Smooth muscle cell (in vitro differentiated cells): ENCODE measurements at regions not wholly inside any gene's neighbourhood (a gene's known extent, or its start where the extent isn't known, plus 50 kb on each side); places are given as distances from the start of the nearest gene placed in this dataset.

Experiments
- DNase-seq: peaks from one replicate; lab custom pipeline; 2025; ENCODE audit not compliant: unreplicated experiment; lab: John Stamatoyannopoulos, UW
- H2AFZ ChIP-seq: fragments of 200-600 bp; sonication (generic); 2 replicates; pipeline ENCODE4 v1.6.0; 2016; ENCODE audit warnings: antibody characterized with exemption, low read depth, mild to moderate bottlenecking
- H3F3A ChIP-seq: fragments of 200-600 bp; sonication (generic); 2 replicates; pipeline ENCODE4 v1.6.0; 2017; ENCODE audit warnings: antibody characterized with exemption, low read depth
- H3K27ac ChIP-seq: fragments of 200-600 bp; sonication (generic); 2 replicates; pipeline ENCODE4 v1.5.1; 2016; ENCODE audit warnings: low read depth, mild to moderate bottlenecking
- H3K27me3 ChIP-seq: fragments of 200-600 bp; sonication (generic); 2 replicates; pipeline ENCODE4 v1.6.1; 2016; ENCODE audit warnings: low read depth, mild to moderate bottlenecking
- H3K36me3 ChIP-seq: fragments of 200-600 bp; sonication (generic); 2 replicates; pipeline ENCODE4 v1.5.1; 2016; ENCODE audit warnings: low read depth
- H3K4me1 ChIP-seq: fragments of 200-600 bp; sonication (generic); 2 replicates; pipeline ENCODE4 v1.5.1; 2016; ENCODE audit warnings: low read depth
- H3K4me2 ChIP-seq: fragments of 200-600 bp; sonication (generic); 2 replicates; pipeline ENCODE4 v1.6.0; 2016; ENCODE audit warnings: mild to moderate bottlenecking
- H3K4me3 ChIP-seq: fragments of 200-600 bp; sonication (generic); 2 replicates; pipeline ENCODE4 v1.5.1; 2016; ENCODE audit warnings: mild to moderate bottlenecking
- H3K79me2 ChIP-seq: fragments of 200-600 bp; sonication (generic); 2 replicates; pipeline ENCODE4 v1.6.0; 2016; ENCODE audit warnings: low read depth, mild to moderate bottlenecking
- H3K9ac ChIP-seq: fragments of 200-600 bp; sonication (generic); 2 replicates; pipeline ENCODE4 v1.6.0; 2016; ENCODE audit warnings: low read depth
- H3K9me3 ChIP-seq: fragments of 200-600 bp; sonication (generic); replicated peaks from 2 replicates; pipeline ENCODE4 v1.5.1; 2016; ENCODE audit warnings: low read depth
- H4K20me1 ChIP-seq: fragments of 200-600 bp; sonication (generic); 2 replicates; pipeline ENCODE4 v1.6.0; 2016; ENCODE audit warnings: low read depth
- WGBS: methylation state at CpG from one replicate; pipeline ENCODE4 v1.1.7; 2016; ENCODE audit warnings: low lambda C conversion rate; 5-methylcytosine and 5-hydroxymethylcytosine counted together
- TF ChIP-seq, protein P1 (sequence below): fragments of 200-600 bp; sonication (generic); IDR thresholded peaks from 2 replicates; pipeline ENCODE4 v1.5.1; 2017; ENCODE audit warnings: borderline replicate concordance, mild to moderate bottlenecking, antibody characterized with exemption; ENCODE audit not compliant: insufficient read depth, poor library complexity, severe bottlenecking

DNA sequence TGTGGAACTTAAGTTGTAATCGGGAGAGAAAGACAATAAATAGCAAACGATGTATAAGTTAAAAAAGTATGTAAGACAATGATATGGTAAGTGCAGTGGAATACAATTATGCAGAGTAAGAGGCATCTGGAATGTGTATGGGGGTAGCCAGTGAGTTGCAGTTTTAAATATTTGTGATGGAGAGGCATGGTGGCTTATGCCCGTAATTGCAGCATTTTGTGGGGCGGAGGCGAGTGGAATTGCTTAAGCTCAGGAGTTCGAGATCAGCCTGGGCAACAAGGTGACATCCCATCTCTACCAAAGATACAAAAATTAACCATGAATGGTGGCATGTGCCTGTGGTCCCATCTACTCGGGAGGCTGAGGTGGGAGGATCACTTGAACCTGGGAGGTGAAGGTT lies 52.5 kb upstream of the WDFY3 start:
- Histone ChIP-seq H3K4me3 (no peak overlapping the region), H3K27ac (no peak overlapping the region), H3K79me2 (no peaks in the 10 kb centered on the region), H3F3A (no peaks in the 10 kb centered on the region), H3K9ac (no peak overlapping the region), H3K4me2 (no peak overlapping the region), H2AFZ (no peak overlapping the region), H3K4me1 (no peaks in the 10 kb centered on the region), H3K36me3 (no peaks in the 10 kb centered on the region), H4K20me1 (no peaks in the 10 kb centered on the region), H3K9me3 (no peaks in the 10 kb centered on the region), H3K27me3 (no peaks in the 10 kb centered on the region)
- TF ChIP-seq, protein P1, sequence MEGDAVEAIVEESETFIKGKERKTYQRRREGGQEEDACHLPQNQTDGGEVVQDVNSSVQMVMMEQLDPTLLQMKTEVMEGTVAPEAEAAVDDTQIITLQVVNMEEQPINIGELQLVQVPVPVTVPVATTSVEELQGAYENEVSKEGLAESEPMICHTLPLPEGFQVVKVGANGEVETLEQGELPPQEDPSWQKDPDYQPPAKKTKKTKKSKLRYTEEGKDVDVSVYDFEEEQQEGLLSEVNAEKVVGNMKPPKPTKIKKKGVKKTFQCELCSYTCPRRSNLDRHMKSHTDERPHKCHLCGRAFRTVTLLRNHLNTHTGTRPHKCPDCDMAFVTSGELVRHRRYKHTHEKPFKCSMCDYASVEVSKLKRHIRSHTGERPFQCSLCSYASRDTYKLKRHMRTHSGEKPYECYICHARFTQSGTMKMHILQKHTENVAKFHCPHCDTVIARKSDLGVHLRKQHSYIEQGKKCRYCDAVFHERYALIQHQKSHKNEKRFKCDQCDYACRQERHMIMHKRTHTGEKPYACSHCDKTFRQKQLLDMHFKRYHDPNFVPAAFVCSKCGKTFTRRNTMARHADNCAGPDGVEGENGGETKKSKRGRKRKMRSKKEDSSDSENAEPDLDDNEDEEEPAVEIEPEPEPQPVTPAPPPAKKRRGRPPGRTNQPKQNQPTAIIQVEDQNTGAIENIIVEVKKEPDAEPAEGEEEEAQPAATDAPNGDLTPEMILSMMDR = no peak
- WGBS = 93% methylated on average over 7 of the region's 7 CpGs
- no peak for DNase-seq

GRCh38 chr4:85019411-85019810 lies 52.9 kb upstream of the WDFY3 start:
- Histone ChIP-seq H3K9me3 (no peaks in the 10 kb centered on the region), H3F3A (no peaks in the 10 kb centered on the region), H3K4me1 (no peaks in the 10 kb centered on the region), H3K79me2 (no peaks in the 10 kb centered on the region), H3K4me2 (no peak overlapping the region), H3K27ac (no peak overlapping the region), H3K4me3 (no peak overlapping the region), H3K9ac (no peak overlapping the region), H3K36me3 (no peaks in the 10 kb centered on the region), H4K20me1 (no peaks in the 10 kb centered on the region), H3K27me3 (no peaks in the 10 kb centered on the region), H2AFZ (no peak overlapping the region)
- TF ChIP-seq, protein P1 = no peak
- WGBS = 52% methylated on average over 2 of the region's 2 CpGs
- no peak for DNase-seq

- no peak for DNase-seq
- Histone ChIP-seq H3K9ac (no peak overlapping the region), H3K27me3 (no peaks in the 10 kb centered on the region), H3K4me2 (no peak overlapping the region), H2AFZ (no peak overlapping the region), H3F3A (no peaks in the 10 kb centered on the region), H3K9me3 (no peaks in the 10 kb centered on the region), H3K4me1 (no peaks in the 10 kb centered on the region), H3K79me2 (no peaks in the 10 kb centered on the region), H3K27ac (no peak overlapping the region), H3K4me3 (no peak overlapping the region), H3K36me3 (no peaks in the 10 kb centered on the region), H4K20me1 (no peaks in the 10 kb centered on the region)
- TF ChIP-seq, protein P1 = no peak
- 85% methylated on average over 6 of the region's 6 CpGs for WGBS
Measured at GRCh38 chr4:85024671-85025070, 58.2 kb upstream of the WDFY3 start.

- 64% methylated on average over 4 of the region's 4 CpGs for WGBS
- no peaks in the 10 kb centered on the region for H3F3A ChIP-seq
Measured at GRCh38 chr4:85028910-85029309, 62.4 kb upstream of the WDFY3 start.

More at GRCh38 chr4:85028910-85029309, 62.4 kb upstream of the WDFY3 start:
- Histone ChIP-seq H3K36me3 (no peaks in the 10 kb centered on the region), H3K4me2 (no peak overlapping the region), H3K9ac (no peak overlapping the region), H2AFZ (no peak overlapping the region), H3K9me3 (peaks cover 3% of the 10 kb centered on the region), H3K4me3 (no peak overlapping the region), H3K4me1 (no peaks in the 10 kb centered on the region), H4K20me1 (no peaks in the 10 kb centered on the region), H3K27me3 (no peaks in the 10 kb centered on the region), H3K27ac (no peak overlapping the region), H3K79me2 (no peaks in the 10 kb centered on the region)
- DNase-seq = no peak
- TF ChIP-seq, protein P1 = no peak
